Mucosa of gallbladder (tissue), 1 donor: ENCODE measurements at regions not wholly inside any gene's neighbourhood (a gene's known extent, or its start where the extent isn't known, plus 50 kb on each side); places are given as distances from the start of the nearest gene placed in this dataset.

ENCODE experiments used
- DNase-seq: peaks from one replicate; pipeline ENCODE4 v3.0.0-alpha.2; 2020; ENCODE audit warnings: low spot score
- donor health status: DM: no; HTN: no; CAD: no.

GRCh38 chr2:45301307-45302277 lies 292.3 kb upstream of the SIX2 start:
- DNase-seq: no peak

- DNase-seq: peak; percentile 45
Measured at GRCh38 chr2:45300026-45300750, 290.9 kb upstream of the SIX2 start.

GRCh38 chr2:45299361-45299760 lies 290.1 kb upstream of the SIX2 start:
- DNase-seq: no peak

- no peak for DNase-seq
Measured at GRCh38 chr2:45293182-45293581, 283.9 kb upstream of the SIX2 start.

- DNase-seq: no peak
Measured at GRCh38 chr2:45291296-45291701, 282.0 kb upstream of the SIX2 start.

GRCh38 chr2:45289997-45290709 lies 280.9 kb upstream of the SIX2 start:
- DNase-seq: no peak

- DNase-seq: no peak
Measured at GRCh38 chr2:45288532-45289417, 279.5 kb upstream of the SIX2 start.

GRCh38 chr2:45287045-45287444 lies 277.8 kb upstream of the SIX2 start:
- DNase-seq: no peak

- no peak for DNase-seq
Measured at GRCh38 chr2:45285771-45286390, 276.6 kb upstream of the SIX2 start.

GRCh38 chr2:45285311-45285710 lies 276.1 kb upstream of the SIX2 start:
- no peak for DNase-seq

- DNase-seq: no peak
Measured at GRCh38 chr2:45284621-45284995, 275.4 kb upstream of the SIX2 start.

GRCh38 chr2:45283764-45284620 lies 274.7 kb upstream of the SIX2 start:
- no peak for DNase-seq

- DNase-seq: no peak
Measured at GRCh38 chr2:45282646-45283045, 273.4 kb upstream of the SIX2 start.

- DNase-seq: no peak
Measured at GRCh38 chr2:45281311-45281710, 272.1 kb upstream of the SIX2 start.

GRCh38 chr2:45280794-45281193 lies 271.5 kb upstream of the SIX2 start:
- no peak for DNase-seq

- no peak for DNase-seq
Measured at GRCh38 chr2:45279356-45279755, 270.1 kb upstream of the SIX2 start.

- no peak for DNase-seq
Measured at GRCh38 chr2:45278365-45279078, 269.3 kb upstream of the SIX2 start.

- peak; percentile 42 for DNase-seq
Measured at GRCh38 chr2:45276914-45277313, 267.7 kb upstream of the SIX2 start.

- no peak for DNase-seq
Measured at GRCh38 chr2:45275806-45276205, 266.6 kb upstream of the SIX2 start.
